ENCODE measurements at regions not wholly inside any gene's neighbourhood (a gene's known extent, or its start where the extent isn't known, plus 50 kb on each side); places are given as distances from the start of the nearest gene placed in this dataset.
A peak's percentile ranks its signal among the peaks of the same experiment; 100 is the strongest.

- peak; percentile 92 for DNase-seq (ENCODE audit: low read depth)
- peak overlapping the region; percentile 22 for H3K4me3 ChIP-seq (ENCODE audit: low read length)
- TF ChIP-seq CTCF (IDR thresholded peaks at IDR 0.05; ENCODE audit: insufficient read depth, low read depth, low read length, missing control alignments), result no peak
These were observed 204.6 kb upstream of the IL12A start for GRCh38 chr3:159783780-159784742.

GRCh38 chr3:159785273-159785708, 203.3 kb upstream of the IL12A start:
- peak; percentile 92 for DNase-seq (ENCODE audit: low read depth)
- no peak for TF ChIP-seq CTCF (IDR thresholded peaks at IDR 0.05; ENCODE audit: insufficient read depth, low read depth, low read length, missing control alignments)
- no peak overlapping the region for H3K4me3 ChIP-seq (ENCODE audit: low read length)

GRCh38 chr3:159786489-159787177, 202.0 kb upstream of the IL12A start:
- TF ChIP-seq CTCF (IDR thresholded peaks at IDR 0.05; ENCODE audit: insufficient read depth, low read depth, low read length, missing control alignments), result no peak
- DNase-seq (ENCODE audit: low read depth), result peak; percentile 43
- no peak overlapping the region for H3K4me3 ChIP-seq (ENCODE audit: low read length)

GRCh38 chr3:159787178-159787574, 201.5 kb upstream of the IL12A start:
- DNase-seq (ENCODE audit: low read depth), result peak; percentile 96
- no peak overlapping the region for H3K4me3 ChIP-seq (ENCODE audit: low read length)
- no peak for TF ChIP-seq CTCF (IDR thresholded peaks at IDR 0.05; ENCODE audit: insufficient read depth, low read depth, low read length, missing control alignments)

GRCh38 chr3:159787794-159788205, 200.8 kb upstream of the IL12A start:
- no peak overlapping the region for H3K4me3 ChIP-seq (ENCODE audit: low read length)
- TF ChIP-seq CTCF (IDR thresholded peaks at IDR 0.05; ENCODE audit: insufficient read depth, low read depth, low read length, missing control alignments), result no peak
- peak; percentile 65 for DNase-seq (ENCODE audit: low read depth)

- DNase-seq (ENCODE audit: low read depth), result no peak
- no peak for TF ChIP-seq CTCF (IDR thresholded peaks at IDR 0.05; ENCODE audit: insufficient read depth, low read depth, low read length, missing control alignments)
- H3K4me3 ChIP-seq (ENCODE audit: low read length), result no peak overlapping the region
These were observed 200.3 kb upstream of the IL12A start for GRCh38 chr3:159788291-159788690.
